ENCODE measurements at regions not wholly inside any gene's neighbourhood (a gene's known extent, or its start where the extent isn't known, plus 50 kb on each side); places are given as distances from the start of the nearest gene placed in this dataset.
"Not testable (repeated sequence)": the region's sequence is repeated elsewhere in the genome, so short reads cannot be mapped to it uniquely, and the experiment has no call there.

- DNase-seq: no peak
These were observed 178.0 kb downstream of the POLR1F start for GRCh38 chr7:19530852-19531251.

GRCh38 chr7:19530261-19530660 lies 178.6 kb downstream of the POLR1F start:
- no peak for DNase-seq

GRCh38 chr7:19526639-19527038 lies 182.2 kb downstream of the POLR1F start:
- no peak for DNase-seq

- DNase-seq: no peak
These were observed 186.4 kb downstream of the POLR1F start for GRCh38 chr7:19522486-19522885.

GRCh38 chr7:19520392-19520791 lies 188.4 kb downstream of the POLR1F start:
- no peak for DNase-seq

GRCh38 chr7:19519443-19520021 lies 189.3 kb downstream of the POLR1F start:
- DNase-seq: no peak

GRCh38 chr7:19517546-19517945 lies 191.3 kb downstream of the POLR1F start:
- not testable (repeated sequence) for DNase-seq

- no peak for DNase-seq
These were observed 200.0 kb downstream of the POLR1F start for GRCh38 chr7:19508821-19509220.

- DNase-seq: no peak
These were observed 200.7 kb downstream of the POLR1F start for GRCh38 chr7:19508124-19508523.

- peak; percentile 12 to 22 for DNase-seq
These were observed 216.9 kb downstream of the POLR1F start for GRCh38 chr7:19491821-19492452.

GRCh38 chr7:19491371-19491770 lies 217.5 kb downstream of the POLR1F start:
- no peak for DNase-seq

- DNase-seq: no peak
These were observed 219.5 kb downstream of the POLR1F start for GRCh38 chr7:19489162-19489820.

- DNase-seq: no peak
These were observed 220.8 kb downstream of the POLR1F start for GRCh38 chr7:19488056-19488455.

GRCh38 chr7:19482628-19483027 lies 226.2 kb downstream of the POLR1F start:
- no peak for DNase-seq

GRCh38 chr7:19480383-19480782 lies 228.5 kb downstream of the POLR1F start:
- DNase-seq: no peak

GRCh38 chr7:19470031-19470430 lies 238.8 kb downstream of the POLR1F start:
- no peak for DNase-seq

GRCh38 chr7:19465861-19466260 lies 243.0 kb downstream of the POLR1F start:
- DNase-seq: no peak

GRCh38 chr7:19464751-19465150 lies 244.1 kb downstream of the POLR1F start:
- no peak for DNase-seq

- DNase-seq: no peak
These were observed 244.6 kb downstream of the POLR1F start for GRCh38 chr7:19464241-19464640.

- no peak for DNase-seq
These were observed 245.3 kb downstream of the POLR1F start for GRCh38 chr7:19463581-19463980.

- DNase-seq: no peak
These were observed 253.2 kb downstream of the POLR1F start for GRCh38 chr7:19455623-19456022.

- DNase-seq: no peak
These were observed 260.7 kb downstream of the POLR1F start for GRCh38 chr7:19448091-19448490.

- peak; percentile 14 to 19 for DNase-seq
These were observed 266.6 kb downstream of the POLR1F start for GRCh38 chr7:19442016-19442785.

- peak in 1 of 2 experiments; percentile 0 for DNase-seq
These were observed 269.3 kb downstream of the POLR1F start for GRCh38 chr7:19439517-19439916.

Measured in Kasumi-1 (cell line).